Heart left ventricle (tissue), 13 donors: ENCODE measurements at regions not wholly inside any gene's neighbourhood (a gene's known extent, or its start where the extent isn't known, plus 50 kb on each side); places are given as distances from the start of the nearest gene placed in this dataset.

Experiments
- CTCF ChIP-seq, 12 donors: fragments of 200-600 bp; sonication (generic) in 4 of 12; IDR thresholded peaks; one replicate each; pipeline versions ENCODE4 v1.5.0 to v1.8.0; 2018 to 2022; ENCODE audit warnings: antibody characterized with exemption in 12 of 12, mild to moderate bottlenecking in 5 of 12
- POLR2A ChIP-seq, 2 donors: fragments of 450-650 bp; IDR thresholded peaks; one replicate each; pipeline ENCODE4 v1.6.1; 2017; ENCODE audit warnings: antibody characterized with exemption in 2 of 2, mild to moderate bottlenecking in 2 of 2, moderate library complexity in 2 of 2
- donor health status: ischemic (EF 13 %, LVEDD 7.1; RV severe dilation, severe dysfunction).
- donor health status: DM: no; HTN: yes; CAD: no.
- donor health status: DM: no; HTN: no; CAD: no.
- donor health status: ischemic (EF 25% LVEDD 6.9; RV normal size, moderate dysfunction).
- donor health status: ischemic (EF 25% LVEDD 5.7; RV mildly dilated, moderate dysfunction).
- donor health status: ischemic (EF 35%, LVEDD 5.7; RV mildly dilated, moderate dysfunction).
- donor health status: nonischemic (EF 11% LVEDD 7.7; RV severe dilation, severe dysfunction).
- donor health status: DM: yes; HTN: yes; CAD: no.
- donor health status: PGD.
- donor health status: ischemic (EF 29% LVEDD 5.4; RV normal size, mild dysfunction).
- donor health status: nonischemic (EF 23%, LVEDD 6.1; RV moderate dilation, normal function).

DNA sequence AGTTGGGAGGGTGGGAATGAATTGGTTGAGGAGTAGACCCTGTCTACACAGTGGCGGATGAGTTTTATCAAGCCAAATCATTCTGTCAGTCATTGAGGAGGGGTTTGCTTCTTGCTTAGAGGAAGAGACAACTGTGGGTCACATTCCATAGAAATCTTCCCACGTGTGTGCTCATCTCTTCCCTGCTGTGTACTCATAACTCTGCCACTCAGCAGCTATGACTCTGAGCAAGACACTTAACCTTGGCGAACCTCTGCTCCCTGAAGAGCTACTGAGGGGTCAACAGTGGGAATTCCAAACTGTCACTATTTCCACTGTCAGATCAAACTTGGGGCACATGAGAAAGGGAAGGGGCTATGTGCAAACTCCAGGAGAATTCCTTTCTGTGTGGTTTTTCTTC lies 72.6 kb upstream of the COX10 start:
- TF ChIP-seq CTCF (IDR thresholded peaks at IDR 0.05) (no peak), POLR2A (IDR thresholded peaks at IDR 0.05) (no peak)
